Thyroid gland (tissue), 4 donors: ENCODE measurements at regions not wholly inside any gene's neighbourhood (a gene's known extent, or its start where the extent isn't known, plus 50 kb on each side); places are given as distances from the start of the nearest gene placed in this dataset.

Experiments
- CTCF ChIP-seq, 6 experiments: fragments of 200-600 bp in 3 of 6; fragments of 450-650 bp in 3 of 6; sonication (generic) in 3 of 6; IDR thresholded peaks; one replicate each; pipeline ENCODE4 v1.5.1; 2016 to 2019; ENCODE audit warnings: antibody characterized with exemption in 6 of 6, mild to moderate bottlenecking in 2 of 6, inconsistent platforms in 1 of 6, moderate library complexity in 1 of 6
- POLR2A ChIP-seq, 2 donors: fragments of 450-650 bp; IDR thresholded peaks; one replicate each; pipeline ENCODE4 v1.6.1; 2017; ENCODE audit warnings: antibody characterized with exemption in 2 of 2, mild to moderate bottlenecking in 2 of 2, moderate library complexity in 1 of 2

GRCh38 chr1:239505094-239505493, 118.7 kb downstream of the CHRM3 start:
- TF ChIP-seq CTCF (IDR thresholded peaks at IDR 0.05) (no peak), POLR2A (IDR thresholded peaks at IDR 0.05) (no peak)
